Iris pigment epithelial cell (primary cell): ENCODE measurements at regions not wholly inside any gene's neighbourhood (a gene's known extent, or its start where the extent isn't known, plus 50 kb on each side); places are given as distances from the start of the nearest gene placed in this dataset.
A peak's percentile ranks its signal among the peaks of the same experiment; 100 is the strongest.

Experiments used
- DNase-seq: peaks from one replicate; pipeline ENCODE4 v3.0.0-alpha.2; 2011; ENCODE audit warnings: low read depth

- peak; percentile 28 for DNase-seq
Measured at GRCh38 chr14:25150401-25150800, 100.5 kb upstream of the STXBP6 start.

- DNase-seq, result no peak
Measured at GRCh38 chr14:25140411-25140810, 90.5 kb upstream of the STXBP6 start.

GRCh38 chr14:25136811-25137210 lies 86.9 kb upstream of the STXBP6 start:
- DNase-seq, result no peak

GRCh38 chr14:25134184-25134583 lies 84.2 kb upstream of the STXBP6 start:
- no peak for DNase-seq

GRCh38 chr14:25132732-25133422 lies 82.9 kb upstream of the STXBP6 start:
- peak; percentile 34 for DNase-seq

GRCh38 chr14:25132094-25132493 lies 82.1 kb upstream of the STXBP6 start:
- no peak for DNase-seq

GRCh38 chr14:25122843-25123242 lies 72.9 kb upstream of the STXBP6 start:
- DNase-seq, result no peak

- peak; percentile 9 for DNase-seq
Measured at GRCh38 chr14:25122211-25122610, 72.3 kb upstream of the STXBP6 start.

- peak; percentile 51 for DNase-seq
Measured at GRCh38 chr14:25121337-25122129, 71.6 kb upstream of the STXBP6 start.

- no peak for DNase-seq
Measured at GRCh38 chr14:25120261-25120660, 70.3 kb upstream of the STXBP6 start.

- no peak for DNase-seq
Measured at GRCh38 chr14:25118671-25119070, 68.7 kb upstream of the STXBP6 start.

GRCh38 chr14:25117342-25117741 lies 67.4 kb upstream of the STXBP6 start:
- DNase-seq, result no peak

- DNase-seq, result peak; percentile 5
Measured at GRCh38 chr14:25116607-25117006, 66.7 kb upstream of the STXBP6 start.

- no peak for DNase-seq
Measured at GRCh38 chr14:25113394-25113793, 63.4 kb upstream of the STXBP6 start.

- peak; percentile 84 for DNase-seq
Measured at GRCh38 chr14:25111061-25111601, 61.2 kb upstream of the STXBP6 start.

- DNase-seq, result no peak
Measured at GRCh38 chr14:25110106-25110505, 60.2 kb upstream of the STXBP6 start.

GRCh38 chr14:25108959-25109358 lies 59.0 kb upstream of the STXBP6 start:
- no peak for DNase-seq

GRCh38 chr14:25108291-25108690 lies 58.3 kb upstream of the STXBP6 start:
- DNase-seq, result no peak

- no peak for DNase-seq
Measured at GRCh38 chr14:25103820-25104219, 53.9 kb upstream of the STXBP6 start.

- DNase-seq, result no peak
Measured at GRCh38 chr14:25103271-25103670, 53.3 kb upstream of the STXBP6 start.

- DNase-seq, result no peak
Measured at GRCh38 chr14:25102788-25103187, 52.8 kb upstream of the STXBP6 start.

- no peak for DNase-seq
Measured at GRCh38 chr14:25101276-25101675, 51.3 kb upstream of the STXBP6 start.
